NOMO-1 treated with dmso at 0.1 percent for 144 hours (cell line): ENCODE measurements at regions not wholly inside any gene's neighbourhood (a gene's known extent, or its start where the extent isn't known, plus 50 kb on each side); places are given as distances from the start of the nearest gene placed in this dataset.
"Not testable (repeated sequence)": the region's sequence is repeated elsewhere in the genome, so short reads cannot be mapped to it uniquely, and the experiment has no call there.

ENCODE experiments used
- DNase-seq: peaks from one replicate; lab custom pipeline; 2025; ENCODE audit not compliant: unreplicated experiment; lab: John Stamatoyannopoulos, UW

GRCh38 chr5:88622890-88623289 is 260.1 kb downstream of the MEF2C start:
- not testable (repeated sequence) for DNase-seq

- not testable (repeated sequence) for DNase-seq
Measured at GRCh38 chr5:88615767-88616166, 267.2 kb downstream of the MEF2C start.

- no peak for DNase-seq
Measured at GRCh38 chr5:88613051-88613450, 269.9 kb downstream of the MEF2C start.

- no peak for DNase-seq
Measured at GRCh38 chr5:88610586-88610985, 272.4 kb downstream of the MEF2C start.

GRCh38 chr5:88607492-88607891 is 275.5 kb downstream of the MEF2C start:
- no peak for DNase-seq

- no peak for DNase-seq
Measured at GRCh38 chr5:88606626-88607025, 276.4 kb downstream of the MEF2C start.

- DNase-seq: no peak
Measured at GRCh38 chr5:88606173-88606572, 276.8 kb downstream of the MEF2C start.

GRCh38 chr5:88602584-88602983 is 280.4 kb downstream of the MEF2C start:
- no peak for DNase-seq

GRCh38 chr5:88594441-88594840 is 288.5 kb downstream of the MEF2C start:
- no peak for DNase-seq

- DNase-seq: no peak
Measured at GRCh38 chr5:88588609-88589008, 294.4 kb downstream of the MEF2C start.

- no peak for DNase-seq
Measured at GRCh38 chr5:88583471-88583870, 299.5 kb downstream of the MEF2C start.

GRCh38 chr5:88558366-88558765 is 289.7 kb upstream of the TMEM161B start:
- DNase-seq: no peak

- no peak for DNase-seq
Measured at GRCh38 chr5:88557881-88558280, 289.2 kb upstream of the TMEM161B start.

GRCh38 chr5:88557131-88557530 is 288.5 kb upstream of the TMEM161B start:
- DNase-seq: no peak

GRCh38 chr5:88556406-88556805 is 287.8 kb upstream of the TMEM161B start:
- DNase-seq: no peak

GRCh38 chr5:88555674-88556073 is 287.0 kb upstream of the TMEM161B start:
- no peak for DNase-seq

GRCh38 chr5:88553986-88554385 is 285.3 kb upstream of the TMEM161B start:
- DNase-seq: no peak

GRCh38 chr5:88553136-88553875 is 284.7 kb upstream of the TMEM161B start:
- DNase-seq: no peak

GRCh38 chr5:88552426-88552825 is 283.8 kb upstream of the TMEM161B start:
- DNase-seq: no peak

- no peak for DNase-seq
Measured at GRCh38 chr5:88551724-88552345, 283.2 kb upstream of the TMEM161B start.

GRCh38 chr5:88550736-88551135 is 282.1 kb upstream of the TMEM161B start:
- DNase-seq: no peak

GRCh38 chr5:88548136-88548805 is 279.6 kb upstream of the TMEM161B start:
- no peak for DNase-seq
